ENCODE measurements at regions not wholly inside any gene's neighbourhood (a gene's known extent, or its start where the extent isn't known, plus 50 kb on each side); places are given as distances from the start of the nearest gene placed in this dataset.

GRCh38 chrX:101160001-101160400 lies 59.6 kb upstream of the DRP2 start:
- H3K4me1 Mint-ChIP-seq (ENCODE audit: low read depth, unreplicated experiment), result no peaks in the 10 kb centered on the region
- peaks cover 5% of the 10 kb centered on the region for H3K36me3 Mint-ChIP-seq (ENCODE audit: insufficient read depth, unreplicated experiment)
- intact Hi-C loops (cut with micrococcal nuclease; ENCODE audit: unreplicated experiment), result no loop called here
- TF ChIP-seq CTCF (IDR thresholded peaks at IDR 0.05; ENCODE audit: unreplicated experiment), result no peak
- no peaks in the 10 kb centered on the region for H3K27me3 Mint-ChIP-seq (ENCODE audit: unreplicated experiment)
- H3K27ac Mint-ChIP-seq (ENCODE audit: unreplicated experiment), result no peak overlapping the region
- H3K9me3 Mint-ChIP-seq (ENCODE audit: low read depth, unreplicated experiment), result no peaks in the 10 kb centered on the region
- H3K4me3 Mint-ChIP-seq (ENCODE audit: low read depth, unreplicated experiment), result no peak overlapping the region
- CTCF ChIA-PET, result interaction anchor here (0.6 kb wide), 1 partner anchor 54 kb away, joined by 7 read pairs; no protein-coding TSS in a partner anchor
- DNase-seq, result no peak
- BruUV-seq (replicated peaks), result no TSS peak

DNA sequence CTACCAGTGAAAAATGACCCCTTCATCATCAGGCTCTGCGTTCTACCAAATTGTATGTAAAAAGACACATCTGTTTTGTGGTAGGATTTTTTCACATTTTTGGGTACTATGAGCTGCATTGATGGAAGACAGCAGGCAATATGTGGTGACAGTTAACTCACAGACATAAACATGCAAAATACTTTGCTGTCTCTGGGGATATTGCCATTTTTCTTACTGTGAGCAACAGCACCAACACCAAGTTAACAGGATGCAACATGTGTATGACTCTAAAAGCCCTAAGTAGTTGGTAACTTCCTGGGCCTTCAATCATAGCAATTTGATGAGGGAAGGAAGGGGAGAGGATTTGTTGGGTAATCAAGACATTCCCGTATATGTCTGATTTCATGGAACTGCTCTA lies 56.4 kb upstream of the DRP2 start:
- BruUV-seq (replicated peaks), result no TSS peak
- no peaks in the 10 kb centered on the region for H3K27me3 Mint-ChIP-seq (ENCODE audit: unreplicated experiment)
- H3K27ac Mint-ChIP-seq (ENCODE audit: unreplicated experiment), result no peak overlapping the region
- no peak for TF ChIP-seq CTCF (IDR thresholded peaks at IDR 0.05; ENCODE audit: unreplicated experiment)
- no peak overlapping the region for H3K4me3 Mint-ChIP-seq (ENCODE audit: low read depth, unreplicated experiment)
- no peaks in the 10 kb centered on the region for H3K9me3 Mint-ChIP-seq (ENCODE audit: low read depth, unreplicated experiment)
- intact Hi-C loops (cut with micrococcal nuclease; ENCODE audit: unreplicated experiment), result no loop called here
- CTCF ChIA-PET, result no interaction called here
- peaks cover 5% of the 10 kb centered on the region for H3K36me3 Mint-ChIP-seq (ENCODE audit: insufficient read depth, unreplicated experiment)
- H3K4me1 Mint-ChIP-seq (ENCODE audit: low read depth, unreplicated experiment), result no peaks in the 10 kb centered on the region
- DNase-seq, result no peak

- Mint-ChIP-seq H3K27me3 (ENCODE audit: unreplicated experiment) (no peaks in the 10 kb centered on the region), H3K36me3 (ENCODE audit: insufficient read depth, unreplicated experiment) (no peaks in the 10 kb centered on the region), H3K9me3 (ENCODE audit: low read depth, unreplicated experiment) (no peaks in the 10 kb centered on the region), H3K4me3 (ENCODE audit: low read depth, unreplicated experiment) (no peak overlapping the region), H3K4me1 (ENCODE audit: low read depth, unreplicated experiment) (no peaks in the 10 kb centered on the region), H3K27ac (ENCODE audit: unreplicated experiment) (no peak overlapping the region)
- CTCF ChIA-PET, result no interaction called here
- intact Hi-C loops (cut with micrococcal nuclease; ENCODE audit: unreplicated experiment), result no loop called here
- DNase-seq, result no peak
- BruUV-seq (replicated peaks), result TSS peak; percentile 41
- no peak for TF ChIP-seq CTCF (IDR thresholded peaks at IDR 0.05; ENCODE audit: unreplicated experiment)
These were observed 54.6 kb upstream of the DRP2 start for GRCh38 chrX:101164766-101165590.
